ENCODE measurements at regions not wholly inside any gene's neighbourhood (a gene's known extent, or its start where the extent isn't known, plus 50 kb on each side); places are given as distances from the start of the nearest gene placed in this dataset.

- TF ChIP-seq, protein P1, sequence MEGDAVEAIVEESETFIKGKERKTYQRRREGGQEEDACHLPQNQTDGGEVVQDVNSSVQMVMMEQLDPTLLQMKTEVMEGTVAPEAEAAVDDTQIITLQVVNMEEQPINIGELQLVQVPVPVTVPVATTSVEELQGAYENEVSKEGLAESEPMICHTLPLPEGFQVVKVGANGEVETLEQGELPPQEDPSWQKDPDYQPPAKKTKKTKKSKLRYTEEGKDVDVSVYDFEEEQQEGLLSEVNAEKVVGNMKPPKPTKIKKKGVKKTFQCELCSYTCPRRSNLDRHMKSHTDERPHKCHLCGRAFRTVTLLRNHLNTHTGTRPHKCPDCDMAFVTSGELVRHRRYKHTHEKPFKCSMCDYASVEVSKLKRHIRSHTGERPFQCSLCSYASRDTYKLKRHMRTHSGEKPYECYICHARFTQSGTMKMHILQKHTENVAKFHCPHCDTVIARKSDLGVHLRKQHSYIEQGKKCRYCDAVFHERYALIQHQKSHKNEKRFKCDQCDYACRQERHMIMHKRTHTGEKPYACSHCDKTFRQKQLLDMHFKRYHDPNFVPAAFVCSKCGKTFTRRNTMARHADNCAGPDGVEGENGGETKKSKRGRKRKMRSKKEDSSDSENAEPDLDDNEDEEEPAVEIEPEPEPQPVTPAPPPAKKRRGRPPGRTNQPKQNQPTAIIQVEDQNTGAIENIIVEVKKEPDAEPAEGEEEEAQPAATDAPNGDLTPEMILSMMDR (IDR thresholded peaks at IDR 0.05): no peak
- TF ChIP-seq POLR2A (IDR thresholded peaks at IDR 0.05): no peak
- no peak for TF ChIP-seq POLR2AphosphoS5 (IDR thresholded peaks at IDR 0.05)
Measured at GRCh38 chr6:21676769-21677168, 83.2 kb downstream of the SOX4 start.

Data from breast epithelium (tissue), 3 donors.